H1 (cell line): ENCODE measurements at regions not wholly inside any gene's neighbourhood (a gene's known extent, or its start where the extent isn't known, plus 50 kb on each side); places are given as distances from the start of the nearest gene placed in this dataset.

Experiments used
- BACH1 ChIP-seq: IDR thresholded peaks from 2 replicates; pipeline ENCODE4 v1.6.1; 2012; ENCODE audit warnings: low read length, improper control_type of control experiment
- CHD7 ChIP-seq: fragments of 300-600 bp; sonication (generic); IDR thresholded peaks from 2 replicates; pipeline ENCODE4 v1.7.1; 2012; ENCODE audit warnings: low read length, moderate library complexity, mild to moderate bottlenecking, inconsistent platforms; ENCODE audit not compliant: insufficient replicate concordance
- SRF ChIP-seq: IDR thresholded peaks from 2 replicates; pipeline ENCODE4 v1.6.1; 2011; ENCODE audit warnings: mild to moderate bottlenecking, low read depth, low read length, moderate library complexity
- TAF1 ChIP-seq: IDR thresholded peaks from 2 replicates; pipeline ENCODE4 v1.6.1; 2011; ENCODE audit warnings: mild to moderate bottlenecking, low read depth, low read length

GRCh38 chr10:60652628-60653027, 125.7 kb upstream of the CDK1 start (continued):
- TF ChIP-seq CHD7: no peak
- TF ChIP-seq SRF: no peak
- no peak for TF ChIP-seq BACH1
- no peak for TF ChIP-seq TAF1
- TF ChIP-seq, all 59 proteins: peak for 0
